Adrenal gland (tissue), 9 donors: ENCODE measurements at regions not wholly inside any gene's neighbourhood (a gene's known extent, or its start where the extent isn't known, plus 50 kb on each side); places are given as distances from the start of the nearest gene placed in this dataset.

Experiments
- DNase-seq, 7 donors: peaks; one replicate each; pipeline ENCODE4 v3.0.0-alpha.2; 2019 to 2020
- H3K27ac ChIP-seq, 5 donors: fragments of 200-600 bp; sonication (generic) in 4 of 5; 1 replicate in 3 of 5; 2 replicates in 2 of 5; pipeline versions ENCODE4 v1.5.1 to v1.8.0; 2016 to 2020; ENCODE audit warnings: mild to moderate bottlenecking in 1 of 5
- H3K27me3 ChIP-seq: fragments of 200-600 bp; 2 replicates; pipeline ENCODE4 v1.8.0; 2021
- H3K36me3 ChIP-seq, 2 donors: fragments of 200-600 bp; replicated peaks in 1 of 2; 1 replicate in 1 of 2; 2 replicates in 1 of 2; pipeline versions ENCODE4 v1.5.1 to v1.8.0; 2018 to 2022
- H3K4me1 ChIP-seq, 2 donors: fragments of 200-600 bp; replicated peaks in 1 of 2; 1 replicate in 1 of 2; 2 replicates in 1 of 2; pipeline versions ENCODE4 v1.5.1 to v1.8.0; 2018 to 2021
- H3K4me3 ChIP-seq, 4 donors: fragments of 200-600 bp; sonication (generic) in 3 of 4; one replicate each; pipeline ENCODE4 v1.5.1; 2016 to 2018
- H3K9me3 ChIP-seq, 3 donors: fragments of 200-600 bp; sonication (generic) in 1 of 3; replicated peaks in 1 of 3; 1 replicate in 2 of 3; 2 replicates in 1 of 3; pipeline versions ENCODE4 v1.5.1 to v1.8.0; 2016 to 2021
- POLR2A ChIP-seq, 2 donors: fragments of 450-650 bp; IDR thresholded peaks; one replicate each; pipeline ENCODE4 v1.6.1; 2017; ENCODE audit warnings: antibody characterized with exemption in 2 of 2, mild to moderate bottlenecking in 2 of 2, moderate library complexity in 1 of 2
- WGBS, 4 donors: extraction: QIAGEN DNeasy Blood & Tissue Kit in 2 of 4; methylation state at CpG; one replicate each; pipeline versions ENCODE4 v1.1.5 to v1.1.7; 2013 to 2017; 5-methylcytosine and 5-hydroxymethylcytosine counted together
- intact Hi-C, 2 donors: fragments of 100-400 bp; cut with DNase I; formaldehyde crosslinking; loops; one replicate each; pipeline versions ENCODE4 v1.14.1 to v1.15.0; 2022 to 2023
- TF ChIP-seq, protein P1 (sequence below), 6 experiments: fragments of 450-650 bp in 4 of 6; fragments of 200-600 bp in 2 of 6; sonication (generic) in 1 of 6; IDR thresholded peaks; 1 replicate in 5 of 6; 2 replicates in 1 of 6; pipeline versions ENCODE4 v1.5.1 to v1.8.0; 2016 to 2021; ENCODE audit warnings: antibody characterized with exemption in 6 of 6, mild to moderate bottlenecking in 2 of 6, moderate library complexity in 1 of 6
- donor health status: healthy with polysubstance abuse.
- donor health status: Bipolar disorder and iron deficiency.
- donor health status: DM: yes; HTN: yes; CAD: no.
- donor health status: DM: no; HTN: no; CAD: no.
- donor health status: DM: no; HTN: no; CAD: no.

- intact Hi-C loops = no loop called here
- no peak overlapping the region for H3K4me3 ChIP-seq
- no peak overlapping the region for H3K27ac ChIP-seq
- WGBS, 4 donors = 61 to 71% (median 66%) methylated on average over 2 of the region's 2 CpGs
- H3K27me3 ChIP-seq = no peaks in the 10 kb centered on the region
- no peak for DNase-seq
- no peak for TF ChIP-seq POLR2A (IDR thresholded peaks at IDR 0.05)
- TF ChIP-seq, protein P1, sequence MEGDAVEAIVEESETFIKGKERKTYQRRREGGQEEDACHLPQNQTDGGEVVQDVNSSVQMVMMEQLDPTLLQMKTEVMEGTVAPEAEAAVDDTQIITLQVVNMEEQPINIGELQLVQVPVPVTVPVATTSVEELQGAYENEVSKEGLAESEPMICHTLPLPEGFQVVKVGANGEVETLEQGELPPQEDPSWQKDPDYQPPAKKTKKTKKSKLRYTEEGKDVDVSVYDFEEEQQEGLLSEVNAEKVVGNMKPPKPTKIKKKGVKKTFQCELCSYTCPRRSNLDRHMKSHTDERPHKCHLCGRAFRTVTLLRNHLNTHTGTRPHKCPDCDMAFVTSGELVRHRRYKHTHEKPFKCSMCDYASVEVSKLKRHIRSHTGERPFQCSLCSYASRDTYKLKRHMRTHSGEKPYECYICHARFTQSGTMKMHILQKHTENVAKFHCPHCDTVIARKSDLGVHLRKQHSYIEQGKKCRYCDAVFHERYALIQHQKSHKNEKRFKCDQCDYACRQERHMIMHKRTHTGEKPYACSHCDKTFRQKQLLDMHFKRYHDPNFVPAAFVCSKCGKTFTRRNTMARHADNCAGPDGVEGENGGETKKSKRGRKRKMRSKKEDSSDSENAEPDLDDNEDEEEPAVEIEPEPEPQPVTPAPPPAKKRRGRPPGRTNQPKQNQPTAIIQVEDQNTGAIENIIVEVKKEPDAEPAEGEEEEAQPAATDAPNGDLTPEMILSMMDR (IDR thresholded peaks at IDR 0.05) = no peak
- no peaks in the 10 kb centered on the region for H3K36me3 ChIP-seq
- no peaks in the 10 kb centered on the region for H3K9me3 ChIP-seq
- H3K4me1 ChIP-seq = no peaks in the 10 kb centered on the region
These were observed 53.0 kb upstream of the DSP start for GRCh38 chr6:7488494-7488893.

DNA sequence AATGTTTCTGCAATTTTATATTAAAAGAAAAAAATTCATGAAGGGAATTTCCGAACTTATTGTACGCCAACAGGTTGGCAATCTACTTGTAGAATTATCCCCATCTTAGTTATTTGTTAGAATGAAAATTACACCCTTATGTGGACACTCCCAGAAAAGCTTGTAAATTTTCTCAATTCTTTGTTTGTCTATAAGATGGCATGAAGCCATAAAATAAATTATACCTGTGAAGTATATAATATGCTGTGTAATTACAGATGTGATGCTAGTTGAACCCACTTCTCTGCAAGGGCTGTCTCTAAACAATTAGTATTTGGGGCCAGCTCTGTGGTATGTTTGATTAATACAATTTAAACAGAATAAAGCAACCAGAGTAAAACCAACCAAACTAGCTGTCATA lies 52.1 kb upstream of the DSP start:
- Histone ChIP-seq H3K27me3 (no peaks in the 10 kb centered on the region), H3K36me3 (no peaks in the 10 kb centered on the region), H3K4me3 (no peak overlapping the region), H3K9me3 (no peaks in the 10 kb centered on the region), H3K4me1 (no peaks in the 10 kb centered on the region), H3K27ac (no peak overlapping the region)
- intact Hi-C loops = no loop called here
- TF ChIP-seq POLR2A (IDR thresholded peaks at IDR 0.05) = no peak
- TF ChIP-seq, protein P1 (IDR thresholded peaks at IDR 0.05) = no peak
- WGBS, 4 donors = 82 to 94% (median 88%) methylated on average over 2 of the region's 2 CpGs
- no peak for DNase-seq
